Right lung (tissue), 2 donors: ENCODE measurements at regions not wholly inside any gene's neighbourhood (a gene's known extent, or its start where the extent isn't known, plus 50 kb on each side); places are given as distances from the start of the nearest gene placed in this dataset.
"Not testable (repeated sequence)": the region's sequence is repeated elsewhere in the genome, so short reads cannot be mapped to it uniquely, and the experiment has no call there.

ENCODE experiments used
- DNase-seq, 2 donors: peaks; one replicate each; pipeline ENCODE4 v3.0.0-alpha.2; 2013

DNA sequence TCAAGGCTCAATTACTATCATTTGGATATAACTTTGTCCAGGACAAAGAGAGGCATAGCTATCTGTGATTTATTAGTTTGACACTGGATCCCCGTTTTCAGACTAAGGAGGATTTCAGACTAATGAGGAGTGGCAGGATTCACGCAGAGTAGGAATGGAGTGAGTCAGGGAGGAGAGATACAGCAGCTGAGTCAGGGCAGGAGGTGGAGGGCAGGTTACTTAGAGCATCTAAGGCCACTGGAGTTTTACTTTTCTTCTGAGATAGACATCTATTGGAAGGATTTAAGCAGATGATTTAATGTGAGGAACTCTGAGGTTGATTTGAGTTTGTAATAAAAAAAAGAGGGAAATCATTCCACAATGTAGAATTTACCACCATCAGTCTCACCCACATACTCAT is 110.6 kb downstream of the RPIA start:
- DNase-seq = not testable (repeated sequence)

DNA sequence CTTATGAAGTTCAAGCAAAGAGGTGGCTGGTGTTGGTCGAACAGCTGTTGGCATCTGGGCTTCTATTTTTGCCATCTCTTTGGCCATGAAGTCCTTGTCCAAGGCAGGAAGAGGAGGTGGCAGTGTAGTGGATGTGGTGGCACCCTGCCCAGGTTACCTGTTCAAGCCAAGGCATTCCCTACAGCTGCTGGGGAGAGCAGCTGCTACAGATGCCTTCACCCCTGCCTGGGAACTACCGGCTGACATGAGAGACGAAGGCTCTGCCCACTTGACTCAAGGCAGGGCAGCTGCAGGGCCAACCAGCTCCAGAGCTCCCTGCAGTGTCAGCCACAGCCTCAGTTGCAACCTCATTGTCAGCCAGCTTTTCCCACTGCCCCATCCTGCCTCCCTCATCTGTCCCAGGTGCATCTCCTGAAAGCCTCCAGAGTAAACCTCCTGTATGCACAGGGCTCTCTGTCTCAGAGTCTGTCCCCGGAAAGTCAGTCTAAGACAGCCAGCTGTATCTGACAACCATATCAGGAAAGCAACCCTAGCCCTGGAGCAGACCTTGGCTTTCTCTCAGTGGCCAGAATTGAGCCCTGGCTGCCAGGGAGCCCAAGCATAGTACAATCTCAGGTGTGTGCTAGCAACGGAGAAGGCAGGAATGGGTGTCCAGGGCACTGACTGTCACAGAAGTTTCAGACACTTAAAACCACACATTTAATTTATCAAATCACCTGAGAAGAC is 115.9 kb downstream of the RPIA start:
- no peak for DNase-seq

DNA sequence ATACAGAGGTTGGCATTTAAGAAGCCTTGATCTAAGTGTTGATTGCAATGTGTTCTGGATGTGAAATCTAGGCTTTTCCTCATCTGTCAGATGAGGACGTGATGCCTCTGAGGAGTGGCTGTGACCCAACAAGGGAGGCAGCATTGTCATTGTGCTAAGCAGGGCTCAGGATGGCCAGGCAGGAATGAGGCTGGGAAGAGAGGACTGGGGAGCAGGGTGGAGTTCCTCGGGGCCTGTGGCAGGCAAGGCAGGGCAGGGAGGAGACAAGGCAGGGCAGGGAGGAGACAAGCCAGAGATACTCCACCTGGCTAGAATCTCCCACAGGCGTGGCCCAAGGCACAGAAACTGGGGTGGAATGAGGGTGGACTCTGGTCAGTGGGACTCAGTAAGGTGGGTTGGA is 116.6 kb downstream of the RPIA start:
- no peak for DNase-seq

DNA sequence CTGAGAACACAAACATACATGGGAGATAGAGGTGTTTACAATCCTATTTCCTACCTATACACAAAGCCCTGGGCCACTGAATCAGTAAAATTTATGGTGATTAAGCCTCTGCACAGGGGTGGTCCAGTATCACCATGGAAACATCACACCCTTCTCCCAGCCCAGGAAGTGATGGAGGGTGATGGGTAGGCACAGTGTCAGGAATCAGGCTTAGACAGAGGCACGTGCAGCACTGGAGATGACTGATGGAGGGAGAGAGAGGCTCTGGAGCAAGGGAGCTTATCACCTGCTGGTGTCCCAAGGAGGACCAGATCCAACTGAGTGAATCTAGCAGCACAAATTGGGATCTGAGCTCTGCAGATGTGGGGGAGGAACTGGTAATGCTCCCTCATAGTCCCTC is 117.2 kb downstream of the RPIA start:
- no peak for DNase-seq

DNA sequence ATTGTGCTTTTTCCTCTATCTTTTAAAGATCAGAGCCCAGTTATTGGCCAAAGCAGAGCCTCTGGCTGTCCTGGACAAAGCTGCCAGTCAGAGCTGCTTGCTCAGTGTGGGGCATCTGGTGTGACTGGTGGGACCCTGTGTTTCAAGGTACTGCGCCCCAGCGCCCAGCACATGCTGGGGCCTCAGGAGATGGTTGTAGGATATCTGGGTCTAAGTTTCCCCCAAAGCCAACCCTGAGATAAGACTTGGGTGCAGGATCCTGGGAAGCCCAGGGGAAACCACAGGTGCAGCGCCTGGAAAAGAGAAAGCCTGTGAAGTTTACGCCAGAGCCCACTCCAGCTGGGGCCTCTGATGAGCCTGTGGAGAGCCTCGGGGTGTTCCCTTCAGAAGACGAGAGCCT is 117.7 kb downstream of the RPIA start:
- DNase-seq = no peak

DNA sequence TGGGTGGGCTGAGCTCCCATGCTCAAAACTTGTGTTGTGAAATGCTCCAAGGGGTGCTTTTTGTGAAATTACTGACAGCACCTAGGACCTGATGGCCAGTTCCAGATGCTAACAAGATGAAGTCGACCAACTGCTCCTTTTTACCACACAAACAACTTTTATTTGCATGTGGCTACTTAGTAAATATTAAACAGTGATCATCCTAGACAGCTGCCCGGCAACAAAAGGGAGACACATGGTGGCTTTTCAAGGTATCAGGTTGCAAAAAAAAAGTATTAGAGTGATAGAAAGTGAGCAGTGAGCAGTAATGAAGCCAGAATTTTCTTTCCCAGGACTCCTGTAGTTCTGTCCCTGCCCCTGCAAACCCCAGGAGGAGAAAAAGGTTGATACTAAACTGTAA is 118.5 kb downstream of the RPIA start:
- DNase-seq = no peak

DNA sequence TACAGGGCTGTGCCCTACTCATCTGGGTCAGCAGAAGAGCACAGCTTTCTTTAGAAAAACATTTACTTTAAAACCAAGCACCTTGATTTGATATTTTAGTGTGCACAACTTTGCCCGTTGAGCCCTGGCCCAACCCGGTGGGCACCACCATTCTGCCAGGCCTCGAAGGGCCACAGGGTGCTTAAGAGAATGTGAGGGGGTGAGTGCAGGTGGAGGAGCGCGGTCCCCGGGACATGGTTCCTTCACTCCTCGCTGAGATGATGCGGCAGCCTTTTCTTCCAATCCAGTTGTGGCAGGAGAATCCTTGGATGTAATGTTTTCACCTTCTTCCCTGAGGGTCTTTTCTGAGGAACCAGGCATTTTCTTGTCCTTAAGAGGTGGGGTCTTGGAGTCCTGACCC is 119.0 kb downstream of the RPIA start:
- no peak for DNase-seq

DNA sequence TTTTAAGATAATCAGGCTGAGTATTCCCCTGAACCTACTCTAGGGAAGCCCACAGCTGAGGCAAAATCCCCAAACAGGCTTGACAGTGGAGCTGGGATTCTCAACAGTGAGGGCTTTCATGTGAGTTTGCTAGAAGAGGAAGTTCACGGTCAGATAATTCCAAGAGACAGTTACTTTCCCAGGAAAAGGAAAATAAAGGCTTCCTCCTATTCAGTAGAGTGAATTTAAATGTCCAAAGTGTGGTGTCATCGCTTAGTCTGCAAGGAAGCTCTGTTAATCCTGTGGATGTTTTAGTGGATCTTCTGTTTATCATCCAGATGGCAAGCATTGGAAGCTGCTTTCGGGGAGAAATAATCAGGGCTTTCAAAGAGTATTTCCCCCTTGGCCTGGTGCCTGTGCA is 119.8 kb downstream of the RPIA start:
- DNase-seq = no peak

DNA sequence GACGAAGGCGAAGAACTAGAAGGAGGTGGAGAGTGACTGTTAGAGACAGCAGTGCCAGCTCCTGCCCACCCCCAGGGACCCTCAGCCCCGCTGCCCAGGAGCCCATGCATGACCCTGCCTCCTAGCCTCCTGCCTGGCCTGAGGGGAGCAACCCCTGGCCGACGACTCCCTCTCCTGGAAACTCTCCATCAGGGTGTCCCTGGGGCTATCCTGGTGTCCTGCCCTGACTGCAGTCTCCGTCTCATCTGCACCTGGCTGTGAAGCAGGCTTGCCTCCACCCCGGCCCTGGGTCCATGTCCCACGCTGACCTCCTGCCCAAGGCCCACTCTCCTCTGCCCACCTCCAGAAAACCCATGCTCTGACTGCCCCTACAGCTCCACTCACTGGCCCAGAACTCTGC is 120.2 kb downstream of the RPIA start:
- DNase-seq = no peak

DNA sequence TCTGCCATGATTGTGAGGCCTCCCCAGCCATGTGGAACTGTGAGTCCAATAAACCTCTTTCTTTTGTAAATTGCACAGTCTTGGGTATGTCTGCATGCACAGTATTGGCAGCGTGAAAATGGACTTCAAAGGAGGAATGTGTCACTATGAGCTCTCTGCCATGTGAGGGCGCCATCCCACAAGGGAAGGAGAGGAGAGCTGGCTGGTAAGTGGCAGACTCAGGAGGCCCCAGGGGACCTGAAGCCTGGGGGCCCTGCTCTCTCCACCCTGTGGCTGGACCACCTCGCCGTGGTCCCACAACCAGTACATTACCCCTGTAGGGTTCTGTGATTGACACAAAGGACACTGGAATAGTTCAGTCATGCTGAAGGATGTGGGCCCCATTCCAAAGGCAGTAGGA is 122.1 kb downstream of the RPIA start:
- DNase-seq = no peak

DNA sequence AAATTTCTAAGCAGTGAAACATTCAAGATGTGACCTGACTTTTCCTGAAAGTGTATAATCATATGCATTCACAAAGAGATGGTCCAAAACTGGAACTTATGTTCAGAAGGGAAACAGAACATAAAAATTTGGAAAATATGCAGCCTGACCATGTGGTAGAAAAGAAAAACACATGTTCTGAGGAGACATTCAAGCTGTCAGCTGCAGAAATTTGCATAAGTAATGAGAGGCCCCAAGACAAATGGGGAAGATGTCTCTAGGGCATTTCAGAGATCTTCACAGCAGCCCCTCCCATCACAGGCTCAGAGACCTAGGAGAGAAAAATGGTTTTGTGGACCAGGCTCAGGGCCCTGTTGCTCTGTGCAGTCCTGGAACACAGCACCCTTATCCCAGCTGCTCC is 123.8 kb downstream of the RPIA start:
- DNase-seq = no peak

DNA sequence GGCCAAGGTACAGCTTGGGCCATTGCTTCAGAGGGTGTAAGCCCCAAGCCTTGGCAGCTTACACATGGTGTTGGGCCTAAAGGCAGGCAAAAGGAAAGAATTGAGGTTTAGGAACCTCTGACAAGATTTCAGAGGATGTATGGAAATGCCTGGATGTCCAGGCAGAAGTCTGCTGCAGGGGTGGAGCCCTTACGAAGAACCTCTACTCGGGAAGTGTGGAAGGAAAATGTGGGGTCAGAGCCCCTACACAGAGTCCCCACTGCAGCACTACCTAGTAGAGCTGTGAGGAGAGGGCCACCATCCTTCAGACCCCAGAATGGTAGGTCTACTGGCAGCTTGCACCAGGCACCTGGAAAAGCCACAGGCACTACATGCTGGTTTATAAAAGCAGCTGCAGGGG is 124.2 kb downstream of the RPIA start:
- no peak for DNase-seq

DNA sequence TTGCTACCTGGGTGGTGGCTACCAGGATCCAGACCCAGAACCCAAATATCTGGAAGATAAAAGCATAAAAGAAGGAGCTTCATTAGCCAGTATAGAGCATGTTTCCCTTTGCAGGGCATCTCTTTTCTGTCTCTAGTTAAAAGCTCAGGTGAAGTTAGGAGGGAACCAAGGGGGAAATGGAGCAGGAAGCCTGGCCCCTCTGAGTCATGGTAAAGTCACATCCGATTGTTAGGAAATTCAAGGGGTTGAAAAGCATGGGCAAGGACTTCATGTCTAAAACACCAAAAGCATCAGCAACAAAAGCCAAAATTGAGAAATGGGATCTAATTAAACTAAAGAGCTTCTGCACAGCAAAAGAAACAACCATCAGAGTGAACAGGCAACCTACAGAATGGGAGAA is 126.9 kb downstream of the RPIA start:
- DNase-seq = no peak

DNA sequence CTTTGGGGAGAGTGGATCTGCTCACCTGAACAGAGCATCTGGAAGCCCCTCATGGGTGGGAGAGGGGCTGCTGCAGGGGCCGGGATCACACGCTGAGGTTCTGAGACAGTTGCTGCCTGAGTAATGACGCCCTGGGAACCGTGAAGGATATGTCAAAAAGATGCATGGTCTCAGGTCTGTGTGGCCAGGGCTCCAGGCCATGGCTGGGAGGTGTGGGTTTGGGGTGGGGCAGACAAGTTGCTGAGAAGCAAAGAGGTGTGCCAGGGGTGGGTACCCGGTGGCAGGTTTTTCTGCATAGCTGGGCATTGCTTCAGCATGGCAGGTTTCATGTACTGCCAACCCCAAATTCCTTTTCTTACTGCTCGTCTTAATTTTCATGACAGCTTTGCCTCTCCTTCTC is 133.5 kb downstream of the RPIA start:
- DNase-seq = no peak

DNA sequence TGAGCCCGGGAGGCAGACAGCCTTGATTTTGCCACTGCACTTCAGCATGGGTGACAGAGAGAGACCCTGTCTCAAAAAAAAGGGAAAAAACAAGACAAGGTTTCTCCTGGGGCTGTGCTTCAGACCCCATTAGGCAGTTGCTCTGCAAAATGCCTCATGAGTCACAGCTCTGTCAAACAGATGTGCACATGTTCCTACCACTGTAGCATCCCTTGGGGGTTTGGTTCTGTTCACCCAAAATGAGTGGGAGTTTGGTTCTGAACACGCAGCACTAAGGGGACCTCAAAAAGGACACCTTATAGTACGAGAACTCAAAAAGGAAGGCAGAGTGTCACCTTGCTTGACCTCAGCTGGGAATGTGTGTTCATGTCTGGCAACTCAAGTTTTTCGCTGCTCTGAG is 134.9 kb downstream of the RPIA start:
- DNase-seq = no peak

DNA sequence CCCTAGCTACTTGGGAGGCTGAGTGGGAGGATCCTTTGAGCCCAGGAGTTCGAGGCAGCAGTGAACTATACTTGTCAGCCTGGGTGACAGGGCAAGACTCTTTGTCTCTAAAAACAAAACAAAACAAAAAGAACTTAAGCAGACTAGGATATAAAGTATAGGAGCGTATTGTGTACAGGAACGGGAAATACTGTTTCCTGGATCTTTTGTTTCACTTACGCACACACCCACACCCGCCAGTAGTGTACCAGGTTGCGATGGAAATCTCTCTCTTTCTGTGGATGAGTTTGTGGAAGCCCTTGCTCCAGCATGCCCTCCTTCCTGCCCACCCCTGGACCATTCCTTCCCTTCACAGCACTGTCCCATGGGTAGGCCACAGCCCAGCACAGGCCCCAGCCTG is 136.3 kb downstream of the RPIA start:
- no peak for DNase-seq

DNA sequence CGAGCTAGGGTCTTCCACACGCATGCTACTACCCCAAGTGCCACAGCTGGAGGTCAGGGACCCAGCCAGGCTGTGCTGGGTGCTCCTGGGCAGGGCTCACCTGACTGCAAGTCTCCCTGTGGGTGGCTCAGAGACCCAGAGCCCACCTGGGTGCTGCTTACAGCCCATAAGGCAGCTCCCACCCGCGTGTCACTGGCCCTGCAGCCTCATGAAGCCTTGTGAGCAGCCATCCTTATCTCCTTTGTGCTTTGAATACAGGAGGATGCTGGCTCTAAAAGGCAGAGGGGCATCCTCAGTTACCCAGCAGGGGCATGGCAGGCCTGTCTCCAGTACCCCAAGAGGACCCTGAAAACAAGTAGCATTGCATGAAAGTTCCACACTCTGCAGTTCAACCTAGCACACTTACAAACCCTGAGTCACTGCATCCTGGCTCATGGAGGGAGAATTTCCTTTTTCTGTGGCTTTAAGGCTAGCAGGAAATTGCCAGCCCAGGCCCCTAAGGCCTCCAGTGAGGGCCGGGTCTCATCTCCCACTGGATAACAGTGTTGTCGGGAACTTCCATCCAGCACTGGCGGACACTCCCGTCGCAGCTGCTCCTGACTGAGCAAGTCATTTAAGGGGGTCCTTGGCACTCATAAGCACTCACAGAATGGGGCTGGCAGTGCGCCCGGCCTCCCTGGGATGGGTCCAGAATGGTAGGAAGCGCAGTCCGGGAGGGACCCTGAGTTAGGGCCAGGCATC is 137.1 kb downstream of the RPIA start:
- DNase-seq = peak; percentile 38 to 42

DNA sequence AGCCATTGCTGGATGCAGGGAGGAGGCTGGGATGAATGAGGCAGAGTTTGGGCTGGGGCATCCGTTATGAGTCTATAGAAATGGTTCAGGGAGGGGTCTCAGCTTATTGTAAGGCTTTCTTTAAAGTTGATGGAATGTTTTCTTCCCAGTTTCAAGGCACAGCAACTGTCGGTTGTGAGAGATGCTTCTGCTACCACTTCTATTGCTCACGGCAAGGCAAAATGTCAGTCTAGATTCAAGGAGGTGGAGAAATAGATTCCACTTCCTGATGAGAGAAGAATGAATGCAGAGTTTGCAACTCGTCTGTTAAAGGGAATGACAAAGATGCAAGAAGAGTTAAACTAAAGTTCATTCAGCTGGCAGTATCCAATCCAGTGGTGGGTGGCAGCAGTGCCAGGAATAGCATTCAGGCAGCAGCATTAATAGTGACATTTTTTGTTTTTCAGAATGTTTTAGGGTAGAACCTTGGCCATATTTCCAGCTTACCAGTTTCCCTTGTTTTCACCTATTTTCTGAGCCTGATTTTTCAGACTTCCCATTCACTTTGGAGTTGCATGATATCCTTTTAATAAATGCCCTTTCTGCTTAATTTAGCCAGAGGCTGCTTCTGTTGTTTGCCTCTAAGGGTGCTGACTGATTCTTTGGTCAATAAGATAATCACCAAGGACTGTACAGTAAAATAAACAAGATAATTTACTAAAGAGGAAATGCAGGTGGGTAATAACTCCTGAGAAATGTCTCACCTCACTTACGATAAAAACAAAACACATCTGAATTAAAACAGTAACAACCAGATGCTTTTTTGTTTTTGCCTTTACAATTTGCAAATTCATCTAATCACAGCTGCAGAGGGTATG is 138.4 kb downstream of the RPIA start:
- no peak for DNase-seq

DNA sequence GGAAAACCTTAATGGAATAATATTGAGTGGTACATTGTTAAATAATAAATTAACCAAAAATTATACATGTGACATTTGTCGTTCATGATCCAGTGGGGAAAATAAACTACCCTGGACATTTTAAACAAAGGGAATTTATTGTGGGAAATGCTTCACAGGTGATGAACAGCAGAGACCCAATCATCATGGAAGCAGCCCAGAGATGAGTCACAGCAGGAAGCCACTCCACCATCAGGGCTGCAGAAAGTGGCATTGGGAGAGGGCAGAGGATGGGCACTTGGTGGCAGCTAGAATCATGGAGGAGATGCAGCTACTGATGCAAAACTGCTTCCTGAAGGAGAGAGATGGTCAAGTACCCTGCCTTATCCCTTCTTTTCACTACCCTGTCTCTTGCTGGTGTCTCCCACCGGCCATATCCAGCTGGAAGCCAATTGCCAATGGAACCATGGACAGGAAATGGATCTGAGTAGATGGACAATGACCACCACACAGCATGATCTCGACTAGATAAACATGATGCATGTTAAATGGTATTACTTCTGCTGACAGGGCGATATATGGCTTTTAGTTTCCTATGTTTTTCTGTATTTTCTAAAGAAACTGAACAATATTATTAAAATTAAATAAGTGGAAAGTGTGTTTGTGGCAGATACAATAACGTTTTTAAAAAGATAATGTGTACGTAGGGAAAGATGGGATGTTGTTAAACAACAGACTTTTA is 139.8 kb downstream of the RPIA start:
- DNase-seq = no peak

DNA sequence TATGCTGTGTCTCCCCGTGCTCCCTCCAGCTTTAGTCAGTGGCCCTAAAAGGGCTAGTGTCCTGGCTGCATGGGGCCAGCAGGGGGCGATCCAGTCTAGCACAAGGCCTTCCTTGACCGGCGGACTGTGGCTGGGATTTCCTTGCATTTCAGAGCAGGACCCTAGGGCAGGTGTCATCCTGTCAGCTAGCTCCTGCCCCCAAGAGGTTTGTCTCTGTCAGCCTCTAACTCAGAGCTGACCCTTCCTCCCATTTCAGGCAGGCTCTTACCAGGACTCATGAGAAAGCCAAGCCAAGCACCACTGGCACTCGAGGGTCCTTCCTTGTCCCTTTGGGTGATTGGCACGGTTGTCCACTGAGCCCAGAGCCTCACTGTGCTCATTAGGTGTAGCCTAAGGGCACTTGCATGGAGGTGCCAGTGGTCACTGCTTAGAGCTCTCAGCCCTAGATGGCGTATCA is 140.3 kb downstream of the RPIA start:
- no peak for DNase-seq

DNA sequence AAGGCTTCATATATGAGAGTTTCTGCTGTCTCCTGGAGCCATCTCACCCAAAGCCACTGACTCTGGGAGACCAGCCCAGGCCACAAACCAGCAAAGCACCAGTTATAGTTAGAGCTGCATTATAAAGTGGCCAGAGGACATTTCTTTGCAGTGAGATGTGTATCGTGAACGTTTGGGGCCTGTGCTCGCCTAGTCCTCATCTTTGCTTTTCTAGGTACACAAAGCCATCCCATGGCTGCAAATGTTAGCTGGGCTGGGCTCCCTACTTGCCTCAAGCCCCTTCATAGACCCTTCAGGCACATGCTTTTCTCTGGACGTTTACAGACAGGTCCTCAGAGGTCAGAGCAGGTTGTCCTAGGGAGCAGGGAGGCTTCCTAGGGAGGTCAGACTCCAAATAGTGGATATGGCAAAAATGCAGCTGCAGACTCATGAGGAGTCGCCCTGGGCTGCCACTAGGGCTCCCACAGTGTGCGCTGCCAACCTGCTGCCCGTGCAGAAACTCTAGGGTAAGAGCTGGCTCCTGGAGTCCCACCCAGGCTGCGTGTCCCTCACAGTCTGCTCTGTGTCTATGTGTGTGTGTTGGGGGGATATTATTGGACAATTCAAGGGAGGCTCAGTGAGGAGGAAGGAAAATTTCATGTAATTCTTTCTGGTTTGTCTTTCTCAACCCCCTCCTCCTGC is 141.0 kb downstream of the RPIA start:
- no peak for DNase-seq
